Neural cell (in vitro differentiated cells): ENCODE measurements at regions not wholly inside any gene's neighbourhood (a gene's known extent, or its start where the extent isn't known, plus 50 kb on each side); places are given as distances from the start of the nearest gene placed in this dataset.

ENCODE experiments used
- H2AFZ ChIP-seq: fragments of 200-600, 300-800 bp; sonication (generic), shearing (Covaris generic); 2 replicates; pipeline ENCODE4 v1.6.0; 2014; ENCODE audit warnings: low read depth, mild to moderate bottlenecking, antibody characterized with exemption, low read length, moderate library complexity
- H3F3A ChIP-seq: fragments of 200-600 bp; shearing (Covaris generic); 2 replicates; pipeline ENCODE4 v1.6.1; 2016; ENCODE audit warnings: mild to moderate bottlenecking, moderate library complexity, mixed read lengths, antibody characterized with exemption, low read length; ENCODE audit not compliant: insufficient read depth, poor library complexity, severe bottlenecking
- H3K27ac ChIP-seq: fragments of 200-600, 300-800 bp; sonication (generic), shearing (Covaris generic); 2 replicates; pipeline ENCODE4 v1.5.1; 2014; ENCODE audit warnings: mild to moderate bottlenecking, low read length, moderate library complexity
- H3K27me3 ChIP-seq: fragments of 300-800, 200-600 bp; sonication (generic), shearing (Covaris generic); 2 replicates; pipeline ENCODE4 v1.6.0; 2014; ENCODE audit warnings: mild to moderate bottlenecking, low read depth, low read length, moderate library complexity; ENCODE audit not compliant: insufficient read depth
- H3K36me3 ChIP-seq: fragments of 300-800, 200-600 bp; sonication (generic), shearing (Covaris generic); 2 replicates; pipeline ENCODE4 v1.5.1; 2014; ENCODE audit warnings: mild to moderate bottlenecking, antibody characterized with exemption, low read length, moderate library complexity; ENCODE audit not compliant: insufficient read depth
- H3K4me2 ChIP-seq: fragments of 300-800, 200-600 bp; sonication (generic), shearing (Covaris generic); 2 replicates; pipeline ENCODE4 v1.6.0; 2014; ENCODE audit warnings: mild to moderate bottlenecking, low read length
- H3K4me3 ChIP-seq: fragments of 300-800, 200-600 bp; sonication (generic), shearing (Covaris generic); 2 replicates; pipeline ENCODE4 v1.5.1; 2014; ENCODE audit warnings: mild to moderate bottlenecking, low read length, moderate library complexity
- H3K79me2 ChIP-seq: fragments of 200-600 bp; shearing (Covaris generic); replicated peaks from 2 replicates; pipeline ENCODE4 v1.6.0; 2014; ENCODE audit warnings: mild to moderate bottlenecking, low read length, moderate library complexity; ENCODE audit not compliant: insufficient read depth
- H3K9ac ChIP-seq: fragments of 300-800, 200-600 bp; sonication (generic), shearing (Covaris generic); 2 replicates; pipeline ENCODE4 v1.6.1; 2016; ENCODE audit warnings: mild to moderate bottlenecking, low read length, mixed read lengths
- H3K9me2 ChIP-seq: fragments of 200-600 bp; shearing (Covaris generic); 2 replicates; pipeline ENCODE4 v1.6.1; 2016; ENCODE audit warnings: mild to moderate bottlenecking, low read length, mixed read lengths; ENCODE audit not compliant: insufficient read depth
- H3K9me3 ChIP-seq: fragments of 200-600, 300-800 bp; sonication (generic), shearing (Covaris generic); 2 replicates; pipeline ENCODE4 v1.6.1; 2016; ENCODE audit warnings: mild to moderate bottlenecking, mixed run types, low read length, moderate library complexity, mixed read lengths
- H4K20me1 ChIP-seq: fragments of 200-600 bp; shearing (Covaris generic); 2 replicates; pipeline ENCODE4 v1.6.1; 2016; ENCODE audit warnings: mild to moderate bottlenecking, mixed run types; ENCODE audit not compliant: insufficient read depth
- EP300 ChIP-seq: fragments of 450-650 bp; conservative IDR thresholded peaks from 2 replicates; pipeline ENCODE4 v1.6.1; 2014; ENCODE audit warnings: antibody characterized with exemption, mild to moderate bottlenecking, moderate library complexity; ENCODE audit not compliant: poor library complexity, severe bottlenecking
- EZH2 ChIP-seq: fragments of 200-600, 300-800 bp; shearing (Covaris generic), sonication (generic); IDR thresholded peaks from 2 replicates; pipeline ENCODE4 v1.6.1; 2014; ENCODE audit warnings: antibody characterized with exemption, low read length, borderline replicate concordance, mild to moderate bottlenecking; ENCODE audit not compliant: insufficient read depth, poor library complexity, severe bottlenecking
- MXI1 ChIP-seq: fragments of 450-650 bp; conservative IDR thresholded peaks from 2 replicates; pipeline ENCODE4 v1.6.1; 2014; ENCODE audit warnings: antibody characterized with exemption, mild to moderate bottlenecking; ENCODE audit not compliant: poor library complexity, severe bottlenecking
- POLR2AphosphoS5 ChIP-seq: IDR thresholded peaks from 2 replicates; pipeline ENCODE4 v1.6.1; 2012
- RAD21 ChIP-seq: fragments of 450-650 bp; conservative IDR thresholded peaks from 2 replicates; pipeline ENCODE4 v1.6.1; 2014; ENCODE audit warnings: antibody characterized with exemption, mild to moderate bottlenecking, moderate library complexity
- SMC3 ChIP-seq: fragments of 450-650 bp; conservative IDR thresholded peaks from 2 replicates; pipeline ENCODE4 v1.6.1; 2014; ENCODE audit warnings: antibody characterized with exemption, mild to moderate bottlenecking, moderate library complexity; ENCODE audit not compliant: poor library complexity
- TAF1 ChIP-seq: IDR thresholded peaks from 2 replicates; pipeline ENCODE4 v1.6.1; 2012; ENCODE audit warnings: low read depth
- TF ChIP-seq, protein P1 (sequence below): IDR thresholded peaks from 2 replicates; pipeline ENCODE4 v1.6.1; 2012; ENCODE audit warnings: borderline replicate concordance
- TF ChIP-seq, protein P2 (sequence below): fragments of 450-650 bp; IDR thresholded peaks from 2 replicates; pipeline ENCODE4 v1.5.1; 2014; ENCODE audit warnings: antibody characterized with exemption, mild to moderate bottlenecking, moderate library complexity; ENCODE audit not compliant: poor library complexity, severe bottlenecking

DNA sequence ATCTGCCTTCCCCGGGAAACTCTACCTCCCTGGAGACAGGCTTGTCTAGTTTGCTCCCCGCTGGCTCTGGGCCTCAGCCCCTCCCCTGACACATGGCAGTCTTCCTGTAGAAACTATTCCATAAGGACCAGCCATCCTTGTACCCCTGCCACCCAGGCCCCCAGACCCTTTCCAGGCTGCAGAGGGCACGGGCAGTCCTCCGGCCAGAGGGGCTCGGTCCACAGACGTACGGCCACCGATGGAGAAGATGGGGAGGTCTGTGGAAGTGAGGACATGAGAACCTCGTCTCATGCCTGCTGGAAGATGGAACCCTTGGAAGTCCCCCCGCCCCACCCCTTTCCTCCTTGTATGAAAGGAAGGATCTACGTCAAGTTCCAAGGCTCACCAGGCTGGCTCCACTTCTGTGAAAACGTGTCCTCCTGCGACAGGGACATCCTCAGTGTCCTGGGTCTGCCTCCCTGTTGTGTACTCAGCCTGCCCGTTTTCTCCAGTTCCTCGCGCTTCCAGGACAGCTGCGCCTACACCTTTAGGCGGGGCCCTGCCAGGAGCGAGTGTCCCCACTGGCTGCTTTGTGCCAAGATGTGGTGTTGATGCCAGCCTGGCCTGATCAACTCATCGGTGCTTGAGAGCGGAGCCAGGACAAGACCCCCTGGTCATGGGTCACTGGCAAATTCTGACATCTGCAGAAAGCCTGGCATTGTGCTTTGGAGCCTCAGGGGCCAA lies 414.9 kb downstream of the GLRX3 start:
- no peaks in the 10 kb centered on the region for H4K20me1 ChIP-seq

DNA sequence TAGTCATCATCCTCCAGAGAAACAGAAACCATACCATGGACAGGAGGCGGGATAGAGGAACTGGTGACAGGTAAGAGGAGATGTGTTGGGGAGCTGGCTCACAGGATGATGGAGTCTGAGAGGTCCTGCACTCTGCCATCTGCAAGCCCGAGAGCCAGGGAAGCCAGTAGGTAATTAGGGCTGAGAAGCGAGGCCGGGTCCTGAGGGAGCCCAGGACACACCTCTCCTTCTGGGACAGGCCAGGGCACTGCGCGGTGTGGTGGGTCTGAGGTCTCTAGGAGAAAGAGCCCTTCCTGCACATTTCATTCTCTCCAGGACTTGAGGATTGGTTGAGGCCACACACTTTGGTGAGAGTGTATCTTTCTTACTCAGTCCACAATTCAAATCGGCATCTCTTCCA lies 415.5 kb downstream of the GLRX3 start:
- H3F3A ChIP-seq = no peaks in the 10 kb centered on the region

More for the DNA sequence above, 414.9 kb downstream of the GLRX3 start:
- Histone ChIP-seq H3K9me3 (no peaks in the 10 kb centered on the region), H2AFZ (no peak overlapping the region), H3K27me3 (no peaks in the 10 kb centered on the region), H3K4me3 (no peak overlapping the region), H3K79me2 (no peaks in the 10 kb centered on the region), H3F3A (no peaks in the 10 kb centered on the region), H3K9ac (no peak overlapping the region), H3K9me2 (no peaks in the 10 kb centered on the region), H3K36me3 (no peaks in the 10 kb centered on the region), H3K4me2 (no peak overlapping the region), H3K27ac (no peak overlapping the region)
- TF ChIP-seq EP300 = no peak
- no peak for TF ChIP-seq TAF1
- no peak for TF ChIP-seq EZH2
- TF ChIP-seq SMC3 = no peak
- TF ChIP-seq MXI1 = no peak
- TF ChIP-seq, protein P1, sequence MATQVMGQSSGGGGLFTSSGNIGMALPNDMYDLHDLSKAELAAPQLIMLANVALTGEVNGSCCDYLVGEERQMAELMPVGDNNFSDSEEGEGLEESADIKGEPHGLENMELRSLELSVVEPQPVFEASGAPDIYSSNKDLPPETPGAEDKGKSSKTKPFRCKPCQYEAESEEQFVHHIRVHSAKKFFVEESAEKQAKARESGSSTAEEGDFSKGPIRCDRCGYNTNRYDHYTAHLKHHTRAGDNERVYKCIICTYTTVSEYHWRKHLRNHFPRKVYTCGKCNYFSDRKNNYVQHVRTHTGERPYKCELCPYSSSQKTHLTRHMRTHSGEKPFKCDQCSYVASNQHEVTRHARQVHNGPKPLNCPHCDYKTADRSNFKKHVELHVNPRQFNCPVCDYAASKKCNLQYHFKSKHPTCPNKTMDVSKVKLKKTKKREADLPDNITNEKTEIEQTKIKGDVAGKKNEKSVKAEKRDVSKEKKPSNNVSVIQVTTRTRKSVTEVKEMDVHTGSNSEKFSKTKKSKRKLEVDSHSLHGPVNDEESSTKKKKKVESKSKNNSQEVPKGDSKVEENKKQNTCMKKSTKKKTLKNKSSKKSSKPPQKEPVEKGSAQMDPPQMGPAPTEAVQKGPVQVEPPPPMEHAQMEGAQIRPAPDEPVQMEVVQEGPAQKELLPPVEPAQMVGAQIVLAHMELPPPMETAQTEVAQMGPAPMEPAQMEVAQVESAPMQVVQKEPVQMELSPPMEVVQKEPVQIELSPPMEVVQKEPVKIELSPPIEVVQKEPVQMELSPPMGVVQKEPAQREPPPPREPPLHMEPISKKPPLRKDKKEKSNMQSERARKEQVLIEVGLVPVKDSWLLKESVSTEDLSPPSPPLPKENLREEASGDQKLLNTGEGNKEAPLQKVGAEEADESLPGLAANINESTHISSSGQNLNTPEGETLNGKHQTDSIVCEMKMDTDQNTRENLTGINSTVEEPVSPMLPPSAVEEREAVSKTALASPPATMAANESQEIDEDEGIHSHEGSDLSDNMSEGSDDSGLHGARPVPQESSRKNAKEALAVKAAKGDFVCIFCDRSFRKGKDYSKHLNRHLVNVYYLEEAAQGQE = no peak
- TF ChIP-seq, protein P2, sequence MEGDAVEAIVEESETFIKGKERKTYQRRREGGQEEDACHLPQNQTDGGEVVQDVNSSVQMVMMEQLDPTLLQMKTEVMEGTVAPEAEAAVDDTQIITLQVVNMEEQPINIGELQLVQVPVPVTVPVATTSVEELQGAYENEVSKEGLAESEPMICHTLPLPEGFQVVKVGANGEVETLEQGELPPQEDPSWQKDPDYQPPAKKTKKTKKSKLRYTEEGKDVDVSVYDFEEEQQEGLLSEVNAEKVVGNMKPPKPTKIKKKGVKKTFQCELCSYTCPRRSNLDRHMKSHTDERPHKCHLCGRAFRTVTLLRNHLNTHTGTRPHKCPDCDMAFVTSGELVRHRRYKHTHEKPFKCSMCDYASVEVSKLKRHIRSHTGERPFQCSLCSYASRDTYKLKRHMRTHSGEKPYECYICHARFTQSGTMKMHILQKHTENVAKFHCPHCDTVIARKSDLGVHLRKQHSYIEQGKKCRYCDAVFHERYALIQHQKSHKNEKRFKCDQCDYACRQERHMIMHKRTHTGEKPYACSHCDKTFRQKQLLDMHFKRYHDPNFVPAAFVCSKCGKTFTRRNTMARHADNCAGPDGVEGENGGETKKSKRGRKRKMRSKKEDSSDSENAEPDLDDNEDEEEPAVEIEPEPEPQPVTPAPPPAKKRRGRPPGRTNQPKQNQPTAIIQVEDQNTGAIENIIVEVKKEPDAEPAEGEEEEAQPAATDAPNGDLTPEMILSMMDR = no peak
- no peak for TF ChIP-seq POLR2AphosphoS5
- no peak for TF ChIP-seq RAD21

More for the DNA sequence above, 415.5 kb downstream of the GLRX3 start:
- Histone ChIP-seq H3K4me3 (no peak overlapping the region), H3K79me2 (no peaks in the 10 kb centered on the region), H3K9ac (no peak overlapping the region), H2AFZ (no peak overlapping the region), H3K9me3 (no peaks in the 10 kb centered on the region), H3K36me3 (no peaks in the 10 kb centered on the region), H3K9me2 (no peaks in the 10 kb centered on the region), H3K4me2 (no peak overlapping the region), H3K27me3 (no peaks in the 10 kb centered on the region), H4K20me1 (no peaks in the 10 kb centered on the region), H3K27ac (no peak overlapping the region)
- TF ChIP-seq RAD21 = no peak
- no peak for TF ChIP-seq MXI1
- TF ChIP-seq, protein P1 = no peak
- no peak for TF ChIP-seq TAF1
- TF ChIP-seq, protein P2 = no peak
- no peak for TF ChIP-seq SMC3
- no peak for TF ChIP-seq EP300
